ENCODE measurements at regions not wholly inside any gene's neighbourhood (a gene's known extent, or its start where the extent isn't known, plus 50 kb on each side); places are given as distances from the start of the nearest gene placed in this dataset.
"Not testable (repeated sequence)": the region's sequence is repeated elsewhere in the genome, so short reads cannot be mapped to it uniquely, and the experiment has no call there.

- peak; percentile 99 for FAIRE-seq
- not testable (repeated sequence) for DNase-seq (ENCODE audit: insufficient read length)
Observed at GRCh38 chr15:30755036-30755687, 129.2 kb downstream of the ARHGAP11B start.

- not testable (repeated sequence) for FAIRE-seq
Observed at GRCh38 chr15:30760633-30761032, 134.7 kb downstream of the ARHGAP11B start.

GRCh38 chr15:30761365-30761764 lies 135.4 kb downstream of the ARHGAP11B start:
- not testable (repeated sequence) for FAIRE-seq; DNase-seq (ENCODE audit: insufficient read length)

More at GRCh38 chr15:30760633-30761032, 134.7 kb downstream of the ARHGAP11B start:
- DNase-seq (ENCODE audit: insufficient read length): not testable (repeated sequence)

GRCh38 chr15:30769390-30770124 lies 134.2 kb upstream of the FAN1 start:
- not testable (repeated sequence) for FAIRE-seq; DNase-seq (ENCODE audit: insufficient read length)

GRCh38 chr15:30770759-30771158 lies 133.0 kb upstream of the FAN1 start:
- FAIRE-seq: no peak
- no peak for TF ChIP-seq POLR2AphosphoS5 (IDR thresholded peaks at IDR 0.05; ENCODE audit: low read depth, low read length)
- TF ChIP-seq TAF1 (IDR thresholded peaks at IDR 0.05; ENCODE audit: borderline replicate concordance, low read depth, low read length): no peak
- TF ChIP-seq POLR2A (IDR thresholded peaks at IDR 0.05; ENCODE audit: low read depth, low read length): no peak
- no peak for DNase-seq (ENCODE audit: insufficient read length)

GRCh38 chr15:30783019-30783418 lies 120.7 kb upstream of the FAN1 start:
- FAIRE-seq (no peak), DNase-seq (ENCODE audit: insufficient read length) (no peak)
- TF ChIP-seq POLR2AphosphoS5 (IDR thresholded peaks at IDR 0.05; ENCODE audit: low read depth, low read length): no peak
- TF ChIP-seq POLR2A (IDR thresholded peaks at IDR 0.05; ENCODE audit: low read depth, low read length): no peak
- TF ChIP-seq TAF1 (IDR thresholded peaks at IDR 0.05; ENCODE audit: borderline replicate concordance, low read depth, low read length): no peak

- FAIRE-seq: no peak
- DNase-seq (ENCODE audit: insufficient read length): no peak
- no peak for TF ChIP-seq TAF1 (IDR thresholded peaks at IDR 0.05; ENCODE audit: borderline replicate concordance, low read depth, low read length)
- TF ChIP-seq POLR2A (IDR thresholded peaks at IDR 0.05; ENCODE audit: low read depth, low read length): no peak
- TF ChIP-seq POLR2AphosphoS5 (IDR thresholded peaks at IDR 0.05; ENCODE audit: low read depth, low read length): no peak
Observed at GRCh38 chr15:30788595-30788994, 115.1 kb upstream of the FAN1 start.

- TF ChIP-seq POLR2AphosphoS5 (IDR thresholded peaks at IDR 0.05; ENCODE audit: low read depth, low read length) (no peak), TAF1 (IDR thresholded peaks at IDR 0.05; ENCODE audit: borderline replicate concordance, low read depth, low read length) (no peak), POLR2A (IDR thresholded peaks at IDR 0.05; ENCODE audit: low read depth, low read length) (no peak)
- FAIRE-seq: no peak
- no peak for DNase-seq (ENCODE audit: insufficient read length)
Observed at GRCh38 chr15:30791239-30792175, 112.2 kb upstream of the FAN1 start.

- not testable (repeated sequence) for DNase-seq (ENCODE audit: insufficient read length); FAIRE-seq
Observed at GRCh38 chr15:30792843-30793242, 110.9 kb upstream of the FAN1 start.

GRCh38 chr15:30794388-30794787 lies 109.3 kb upstream of the FAN1 start:
- DNase-seq (ENCODE audit: insufficient read length) (no peak), FAIRE-seq (no peak)
- TF ChIP-seq POLR2A (IDR thresholded peaks at IDR 0.05; ENCODE audit: low read depth, low read length): no peak
- no peak for TF ChIP-seq TAF1 (IDR thresholded peaks at IDR 0.05; ENCODE audit: borderline replicate concordance, low read depth, low read length)
- no peak for TF ChIP-seq POLR2AphosphoS5 (IDR thresholded peaks at IDR 0.05; ENCODE audit: low read depth, low read length)

GRCh38 chr15:30799565-30799964 lies 104.2 kb upstream of the FAN1 start:
- FAIRE-seq; DNase-seq (ENCODE audit: insufficient read length): not testable (repeated sequence)

- not testable (repeated sequence) for DNase-seq (ENCODE audit: insufficient read length); FAIRE-seq
Observed at GRCh38 chr15:30801140-30801895, 102.4 kb upstream of the FAN1 start.

- DNase-seq (ENCODE audit: insufficient read length); FAIRE-seq: not testable (repeated sequence)
Observed at GRCh38 chr15:30802001-30802400, 101.7 kb upstream of the FAN1 start.

GRCh38 chr15:30803703-30804102 lies 100.0 kb upstream of the FAN1 start:
- DNase-seq (ENCODE audit: insufficient read length); FAIRE-seq: not testable (repeated sequence)
